ENCODE measurements at regions not wholly inside any gene's neighbourhood (a gene's known extent, or its start where the extent isn't known, plus 50 kb on each side); places are given as distances from the start of the nearest gene placed in this dataset.
"Not testable (repeated sequence)": the region's sequence is repeated elsewhere in the genome, so short reads cannot be mapped to it uniquely, and the experiment has no call there.

DNA sequence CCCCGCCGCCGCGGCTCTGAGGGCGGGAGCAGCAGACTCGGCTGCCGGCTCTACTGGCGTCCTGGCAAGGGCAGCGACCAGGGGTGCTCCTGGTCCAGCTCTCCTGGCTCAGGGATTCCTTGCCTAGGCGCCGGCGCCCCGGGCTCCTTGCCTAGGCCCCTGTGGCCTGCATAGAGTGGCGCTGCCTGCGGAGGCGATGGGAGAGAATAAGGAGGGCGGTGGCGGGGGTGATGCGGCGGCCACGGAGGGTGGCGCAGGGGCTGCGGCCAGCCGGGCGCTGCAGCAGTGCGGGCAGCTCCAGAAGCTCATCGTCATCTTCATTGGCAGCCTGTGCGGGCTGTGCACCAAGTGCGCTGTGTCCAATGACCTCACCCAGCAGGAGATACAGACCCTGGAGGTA lies 136.6 kb upstream of the TP53TG3D start:
- not testable (repeated sequence) for DNase-seq

- DNase-seq: not testable (repeated sequence)
Measured at GRCh38 chr16:32120372-32120771, 132.7 kb upstream of the TP53TG3D start.

GRCh38 chr16:32120779-32121178 lies 132.3 kb upstream of the TP53TG3D start:
- DNase-seq: not testable (repeated sequence)

DNA sequence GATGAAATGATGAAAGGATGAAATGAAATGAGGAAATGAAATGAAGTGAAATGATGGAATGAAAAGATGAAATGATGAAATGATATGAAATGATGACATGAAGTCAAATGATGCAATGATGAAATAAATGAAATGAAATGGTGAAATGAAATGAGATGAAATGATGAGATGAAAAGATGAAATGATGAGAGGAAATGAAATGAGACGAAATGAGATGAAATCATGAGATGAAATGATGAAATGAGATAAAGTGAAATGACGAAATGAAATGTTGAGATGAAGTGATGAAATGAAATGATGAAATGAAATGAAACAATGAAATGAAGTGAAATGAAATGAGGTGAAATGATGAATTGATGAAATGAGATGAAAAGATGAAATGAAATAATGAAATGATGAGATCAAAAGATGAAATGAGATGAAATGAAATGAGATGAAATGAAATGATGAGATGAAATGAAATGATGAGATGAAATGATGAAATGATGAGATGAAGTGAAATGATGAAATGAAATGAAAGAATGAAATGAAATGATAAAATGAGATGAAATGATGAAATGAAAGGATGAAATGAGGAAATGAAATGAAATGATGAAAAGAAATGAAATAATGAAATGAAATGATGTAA lies 131.7 kb upstream of the TP53TG3D start:
- not testable (repeated sequence) for DNase-seq

DNA sequence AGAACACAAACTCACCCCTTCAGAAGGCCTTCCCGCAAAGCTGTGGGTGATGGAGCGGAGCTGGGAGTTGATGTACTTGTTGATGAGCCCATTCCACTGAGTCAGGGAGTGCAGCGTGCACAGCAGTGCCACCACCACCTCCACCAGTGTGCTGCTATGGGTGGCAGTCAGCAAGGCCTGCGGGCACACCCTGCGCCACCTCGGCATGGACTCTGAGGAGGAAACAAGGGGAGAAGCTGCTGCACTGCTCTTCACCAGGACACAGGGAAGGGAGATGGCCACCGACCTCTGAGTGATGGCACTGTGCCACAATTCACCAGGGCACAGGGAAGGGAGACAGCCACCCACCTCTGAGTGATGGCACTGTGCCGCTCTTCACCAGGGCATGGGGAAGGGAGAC lies 100.7 kb upstream of the TP53TG3D start:
- DNase-seq: not testable (repeated sequence)

GRCh38 chr16:32187918-32188669 lies 65.0 kb upstream of the TP53TG3D start:
- DNase-seq: not testable (repeated sequence)

DNA sequence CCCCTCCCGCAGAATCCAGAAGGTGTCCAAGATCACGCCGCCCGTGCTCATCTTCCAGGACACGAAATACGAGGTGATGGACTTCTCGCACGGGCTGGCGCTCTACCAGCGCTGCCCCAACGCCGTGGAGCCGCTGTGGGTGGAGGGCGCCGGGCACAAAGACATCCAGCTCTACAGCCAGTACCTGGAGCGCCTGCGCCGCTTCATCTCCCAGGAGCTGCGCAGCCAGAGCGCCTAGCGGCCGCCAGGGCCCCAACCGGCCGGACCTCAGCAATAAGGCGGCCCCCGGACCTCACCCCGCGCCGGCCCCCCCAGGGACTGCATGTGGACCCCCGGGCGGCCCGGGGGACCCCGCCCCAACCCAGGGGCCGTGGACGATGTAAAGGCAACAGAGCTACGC lies 50.5 kb upstream of the TP53TG3D start:
- not testable (repeated sequence) for DNase-seq
